Testis (tissue), 2 donors: ENCODE measurements at regions not wholly inside any gene's neighbourhood (a gene's known extent, or its start where the extent isn't known, plus 50 kb on each side); places are given as distances from the start of the nearest gene placed in this dataset.

Experiments used
- POLR2A ChIP-seq: fragments of 450-650 bp; IDR thresholded peaks from one replicate; pipeline ENCODE4 v1.6.1; 2017; ENCODE audit warnings: antibody characterized with exemption, mild to moderate bottlenecking, moderate library complexity
- TF ChIP-seq, protein P1 (sequence below), 3 experiments: fragments of 450-650 bp in 2 of 3; fragments of 200-600 bp in 1 of 3; sonication (generic) in 1 of 3; IDR thresholded peaks; one replicate each; pipeline ENCODE4 v1.5.1; 2016 to 2019; ENCODE audit warnings: antibody characterized with exemption in 3 of 3, mild to moderate bottlenecking in 2 of 3, moderate library complexity in 1 of 3

DNA sequence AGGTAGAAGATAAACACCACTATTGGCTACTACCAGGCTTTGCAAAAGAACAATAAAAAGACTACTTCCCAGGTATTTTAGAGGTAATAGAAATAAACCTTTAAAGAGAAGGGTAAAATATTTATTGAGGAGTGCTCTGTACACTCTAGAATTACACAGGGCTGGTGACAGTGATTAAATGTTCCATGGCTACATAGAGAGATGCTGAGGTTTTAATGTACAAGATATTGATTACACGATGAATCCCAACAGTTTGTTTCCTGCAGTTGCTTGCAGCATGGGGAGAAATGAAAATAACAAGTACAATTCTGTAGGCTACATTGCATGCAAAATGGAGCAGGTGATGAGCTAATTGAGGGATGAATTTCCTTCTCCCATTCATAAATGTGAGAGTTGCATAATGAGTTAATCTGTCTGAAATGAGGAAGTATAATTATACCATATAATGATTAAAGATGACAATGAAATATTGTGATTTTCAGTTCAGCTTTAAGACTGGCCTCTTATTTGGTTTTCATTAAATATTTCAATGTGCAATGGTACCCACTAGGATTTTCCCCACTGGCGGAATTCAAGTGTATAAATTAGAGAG is 266.1 kb downstream of the SOCS6 start:
- TF ChIP-seq, protein P1, sequence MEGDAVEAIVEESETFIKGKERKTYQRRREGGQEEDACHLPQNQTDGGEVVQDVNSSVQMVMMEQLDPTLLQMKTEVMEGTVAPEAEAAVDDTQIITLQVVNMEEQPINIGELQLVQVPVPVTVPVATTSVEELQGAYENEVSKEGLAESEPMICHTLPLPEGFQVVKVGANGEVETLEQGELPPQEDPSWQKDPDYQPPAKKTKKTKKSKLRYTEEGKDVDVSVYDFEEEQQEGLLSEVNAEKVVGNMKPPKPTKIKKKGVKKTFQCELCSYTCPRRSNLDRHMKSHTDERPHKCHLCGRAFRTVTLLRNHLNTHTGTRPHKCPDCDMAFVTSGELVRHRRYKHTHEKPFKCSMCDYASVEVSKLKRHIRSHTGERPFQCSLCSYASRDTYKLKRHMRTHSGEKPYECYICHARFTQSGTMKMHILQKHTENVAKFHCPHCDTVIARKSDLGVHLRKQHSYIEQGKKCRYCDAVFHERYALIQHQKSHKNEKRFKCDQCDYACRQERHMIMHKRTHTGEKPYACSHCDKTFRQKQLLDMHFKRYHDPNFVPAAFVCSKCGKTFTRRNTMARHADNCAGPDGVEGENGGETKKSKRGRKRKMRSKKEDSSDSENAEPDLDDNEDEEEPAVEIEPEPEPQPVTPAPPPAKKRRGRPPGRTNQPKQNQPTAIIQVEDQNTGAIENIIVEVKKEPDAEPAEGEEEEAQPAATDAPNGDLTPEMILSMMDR (IDR thresholded peaks at IDR 0.05), result no peak
- no peak for TF ChIP-seq POLR2A
